ENCODE measurements at regions not wholly inside any gene's neighbourhood (a gene's known extent, or its start where the extent isn't known, plus 50 kb on each side); places are given as distances from the start of the nearest gene placed in this dataset.

- 90 to 98% (median 91%) methylated on average over 2 of the region's 2 CpGs for WGBS, 5 donors
- TF ChIP-seq CTCF (IDR thresholded peaks at IDR 0.05 in 8 of 11, conservative IDR thresholded peaks at IDR 0.05 in 3 of 11): no peak
- no peak for TF ChIP-seq POLR2A (IDR thresholded peaks at IDR 0.05)
- TF ChIP-seq POLR2AphosphoS5 (IDR thresholded peaks at IDR 0.05): no peak
- no peaks in the 10 kb centered on the region for H3K36me3 ChIP-seq
- H3K4me3 ChIP-seq: no peak overlapping the region
- H3K4me1 ChIP-seq: no peaks in the 10 kb centered on the region
- H3K9me3 ChIP-seq: peaks cover 0 to 9% (median 3%) of the 10 kb centered on the region in 8 donors
- no peak for DNase-seq
- H3K27me3 ChIP-seq (replicated peaks in 1 of 7): peaks cover 0 to 14% (median 0%) of the 10 kb centered on the region in 7 donors
- H3K27ac ChIP-seq: no peak overlapping the region
- intact Hi-C loops (cut with DNase I; ENCODE audit: low total_unique reads): no loop called here
Observed at GRCh38 chr20:4545526-4545925, 140.7 kb upstream of the PRNP start.

GRCh38 chr20:4544765-4545164 is 141.5 kb upstream of the PRNP start:
- Histone ChIP-seq H3K9me3 (peaks cover 0 to 9% (median 3%) of the 10 kb centered on the region in 8 donors), H3K27me3 (replicated peaks in 1 of 7) (peaks cover 0 to 16% (median 0%) of the 10 kb centered on the region in 7 donors), H3K36me3 (no peaks in the 10 kb centered on the region), H3K27ac (no peak overlapping the region), H3K4me3 (no peak overlapping the region), H3K4me1 (no peaks in the 10 kb centered on the region)
- 75 to 90% (median 81%) methylated on average over 2 of the region's 2 CpGs for WGBS, 5 donors
- TF ChIP-seq POLR2A (IDR thresholded peaks at IDR 0.05) (no peak), CTCF (IDR thresholded peaks at IDR 0.05 in 8 of 11, conservative IDR thresholded peaks at IDR 0.05 in 3 of 11) (no peak), POLR2AphosphoS5 (IDR thresholded peaks at IDR 0.05) (no peak)
- DNase-seq: no peak
- intact Hi-C loops (cut with DNase I; ENCODE audit: low total_unique reads): no loop called here

GRCh38 chr20:4542270-4542669 is 144.0 kb upstream of the PRNP start:
- DNase-seq: no peak
- no peaks in the 10 kb centered on the region for H3K4me1 ChIP-seq
- H3K36me3 ChIP-seq: no peaks in the 10 kb centered on the region
- TF ChIP-seq CTCF (IDR thresholded peaks at IDR 0.05 in 8 of 11, conservative IDR thresholded peaks at IDR 0.05 in 3 of 11): no peak
- TF ChIP-seq POLR2A (IDR thresholded peaks at IDR 0.05): no peak
- TF ChIP-seq POLR2AphosphoS5 (IDR thresholded peaks at IDR 0.05): no peak
- no peaks in the 10 kb centered on the region for H3K9me3 ChIP-seq
- peaks cover 0 to 7% (median 0%) of the 10 kb centered on the region in 7 donors for H3K27me3 ChIP-seq (replicated peaks in 1 of 7)
- 72 to 83% (median 76%) methylated on average over 4 of the region's 4 CpGs for WGBS, 5 donors
- intact Hi-C loops (cut with DNase I; ENCODE audit: low total_unique reads): no loop called here
- H3K4me3 ChIP-seq: no peak overlapping the region
- no peak overlapping the region for H3K27ac ChIP-seq

- intact Hi-C loops (cut with DNase I; ENCODE audit: low total_unique reads): no loop called here
- H3K36me3 ChIP-seq: no peaks in the 10 kb centered on the region
- H3K4me3 ChIP-seq: no peak overlapping the region
- TF ChIP-seq POLR2AphosphoS5 (IDR thresholded peaks at IDR 0.05): no peak
- TF ChIP-seq POLR2A (IDR thresholded peaks at IDR 0.05): no peak
- TF ChIP-seq CTCF (IDR thresholded peaks at IDR 0.05 in 8 of 11, conservative IDR thresholded peaks at IDR 0.05 in 3 of 11): no peak
- no peaks in the 10 kb centered on the region for H3K4me1 ChIP-seq
- DNase-seq: no peak
- H3K27me3 ChIP-seq (replicated peaks in 1 of 7): peaks cover 0 to 15% (median 0%) of the 10 kb centered on the region in 7 donors
- 87 to 94% (median 87%) methylated on average over 3 of the region's 3 CpGs for WGBS, 5 donors
- H3K9me3 ChIP-seq: peaks cover 0 to 11% (median 4%) of the 10 kb centered on the region in 8 donors
- no peak overlapping the region for H3K27ac ChIP-seq
Observed at GRCh38 chr20:4534315-4534714, 151.9 kb upstream of the PRNP start.
